ENCODE measurements at regions not wholly inside any gene's neighbourhood (a gene's known extent, or its start where the extent isn't known, plus 50 kb on each side); places are given as distances from the start of the nearest gene placed in this dataset.
"Not testable (repeated sequence)": the region's sequence is repeated elsewhere in the genome, so short reads cannot be mapped to it uniquely, and the experiment has no call there.

GRCh38 chr7:32223071-32223650 is 153.0 kb upstream of the PDE1C start:
- DNase-seq (ENCODE audit: low spot score): no peak

GRCh38 chr7:32222251-32222900 is 152.2 kb upstream of the PDE1C start:
- no peak for DNase-seq (ENCODE audit: low spot score)

GRCh38 chr7:32221736-32222135 is 151.5 kb upstream of the PDE1C start:
- DNase-seq (ENCODE audit: low spot score): no peak

- no peak for DNase-seq (ENCODE audit: low spot score)
Observed at GRCh38 chr7:32221056-32221455, 150.8 kb upstream of the PDE1C start.

- DNase-seq (ENCODE audit: low spot score): not testable (repeated sequence)
Observed at GRCh38 chr7:32219831-32220230, 149.6 kb upstream of the PDE1C start.

GRCh38 chr7:32219416-32219815 is 149.2 kb upstream of the PDE1C start:
- DNase-seq (ENCODE audit: low spot score): no peak

- no peak for DNase-seq (ENCODE audit: low spot score)
Observed at GRCh38 chr7:32218741-32219288, 148.6 kb upstream of the PDE1C start.

- no peak for DNase-seq (ENCODE audit: low spot score)
Observed at GRCh38 chr7:32218154-32218467, 147.9 kb upstream of the PDE1C start.

- DNase-seq (ENCODE audit: low spot score): no peak
Observed at GRCh38 chr7:32217341-32218153, 147.3 kb upstream of the PDE1C start.

- DNase-seq (ENCODE audit: low spot score): no peak
Observed at GRCh38 chr7:32216759-32217158, 146.6 kb upstream of the PDE1C start.

- DNase-seq (ENCODE audit: low spot score): no peak
Observed at GRCh38 chr7:32215697-32216096, 145.5 kb upstream of the PDE1C start.

GRCh38 chr7:32214913-32215312 is 144.7 kb upstream of the PDE1C start:
- no peak for DNase-seq (ENCODE audit: low spot score)

- no peak for DNase-seq (ENCODE audit: low spot score)
Observed at GRCh38 chr7:32212321-32212720, 142.1 kb upstream of the PDE1C start.

GRCh38 chr7:32206987-32207386 is 136.8 kb upstream of the PDE1C start:
- DNase-seq (ENCODE audit: low spot score): no peak

GRCh38 chr7:32206488-32206887 is 136.3 kb upstream of the PDE1C start:
- no peak for DNase-seq (ENCODE audit: low spot score)

GRCh38 chr7:32205298-32205824 is 135.2 kb upstream of the PDE1C start:
- DNase-seq (ENCODE audit: low spot score): not testable (repeated sequence)

GRCh38 chr7:32204361-32205018 is 134.3 kb upstream of the PDE1C start:
- no peak for DNase-seq (ENCODE audit: low spot score)

- DNase-seq (ENCODE audit: low spot score): no peak
Observed at GRCh38 chr7:32200646-32201045, 130.4 kb upstream of the PDE1C start.

GRCh38 chr7:32194537-32194936 is 124.3 kb upstream of the PDE1C start:
- no peak for DNase-seq (ENCODE audit: low spot score)

GRCh38 chr7:32191305-32191704 is 121.1 kb upstream of the PDE1C start:
- DNase-seq (ENCODE audit: low spot score): no peak

GRCh38 chr7:32179567-32179966 is 109.4 kb upstream of the PDE1C start:
- no peak for DNase-seq (ENCODE audit: low spot score)

- DNase-seq (ENCODE audit: low spot score): no peak
Observed at GRCh38 chr7:32178677-32179366, 108.6 kb upstream of the PDE1C start.

All from CD4-positive, alpha-beta T cell treated with Interleukin-6 at 100 ng/mL for 8 hours (primary cell).